GM21717 (cell line): ENCODE measurements at regions not wholly inside any gene's neighbourhood (a gene's known extent, or its start where the extent isn't known, plus 50 kb on each side); places are given as distances from the start of the nearest gene placed in this dataset.
"Not testable (repeated sequence)": the region's sequence is repeated elsewhere in the genome, so short reads cannot be mapped to it uniquely, and the experiment has no call there.

Experiments used
- ATAC-seq: cut with Tn5 transposase; IDR thresholded peaks from one replicate; pipeline ENCODE4 v1.9.1; 2021; ENCODE audit warnings: mild to moderate bottlenecking, moderate library complexity; ENCODE audit not compliant: unreplicated experiment

DNA sequence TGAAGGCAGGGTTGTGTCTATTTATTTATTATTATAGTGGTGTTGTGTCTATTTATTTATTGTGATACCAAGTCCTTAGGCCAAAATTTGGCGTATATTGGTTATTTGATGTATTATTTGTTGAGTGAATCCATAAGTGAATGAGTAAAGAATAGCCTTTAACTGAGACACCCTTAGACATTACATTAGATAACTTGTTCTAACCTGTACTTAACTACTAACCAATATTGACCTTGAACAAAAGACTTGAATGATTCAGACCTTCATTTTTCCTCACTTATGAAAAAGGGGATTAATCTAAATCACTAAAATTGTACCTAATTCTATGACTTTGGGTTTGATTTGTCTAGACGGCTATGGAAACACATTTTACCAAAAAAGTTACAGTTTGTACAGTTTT, 370.5 kb downstream of the JRKL start:
- no peak for ATAC-seq

DNA sequence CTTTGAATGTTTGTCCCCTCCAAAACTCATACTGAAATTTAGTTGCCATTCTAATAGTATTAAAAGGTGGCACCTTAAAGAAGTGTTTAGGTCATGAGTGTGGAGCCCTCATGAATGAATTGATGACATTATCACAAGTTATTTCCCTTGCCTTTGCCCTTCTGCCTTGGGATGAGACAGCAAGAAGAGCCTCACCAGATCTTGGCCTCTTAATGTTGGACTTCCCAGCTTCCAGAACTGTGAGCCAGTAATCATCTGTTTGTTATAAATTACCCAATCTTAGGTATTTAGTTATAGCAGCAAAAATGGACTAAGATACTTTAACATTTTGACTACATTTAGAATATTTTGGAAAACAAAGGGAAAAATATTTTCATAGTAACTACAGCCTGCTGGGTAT, 371.0 kb downstream of the JRKL start:
- no peak for ATAC-seq

DNA sequence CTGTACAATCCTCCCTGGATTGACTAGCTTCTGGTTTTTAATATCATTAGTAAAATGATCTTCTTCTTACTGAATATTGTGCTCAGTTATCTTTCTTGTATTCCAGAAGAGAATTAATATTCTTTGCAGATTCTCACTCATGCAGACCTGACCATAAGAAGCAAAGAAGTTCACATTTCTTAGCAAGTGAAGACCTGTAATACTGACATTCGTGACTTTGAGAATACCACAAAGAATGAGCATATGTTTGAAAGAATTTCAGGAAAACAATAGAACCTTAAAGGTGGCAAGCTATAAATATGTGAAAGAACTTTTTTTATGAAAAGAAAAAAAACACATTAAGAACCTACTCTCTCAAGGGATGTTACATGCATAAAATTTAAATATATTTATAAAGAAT, 371.6 kb downstream of the JRKL start:
- ATAC-seq, result no peak

DNA sequence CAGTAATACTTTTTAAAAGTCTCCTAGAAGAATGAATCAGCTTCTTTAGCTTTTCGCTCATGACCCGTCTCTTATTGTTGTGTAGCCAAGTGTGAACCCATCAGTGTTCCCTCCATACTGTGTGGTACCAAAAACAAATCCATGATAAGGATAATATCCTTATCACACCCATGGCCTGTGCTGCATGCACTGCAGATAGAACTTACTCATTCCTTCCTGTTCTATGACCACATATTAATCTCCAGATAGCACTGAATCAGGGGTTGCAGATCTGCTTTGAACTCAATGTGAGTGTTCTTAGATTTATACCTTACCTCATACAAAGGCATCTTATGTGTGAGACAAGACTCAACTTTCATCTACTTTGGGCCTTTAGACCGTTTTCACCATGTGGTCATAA, 373.4 kb downstream of the JRKL start:
- ATAC-seq, result no peak

DNA sequence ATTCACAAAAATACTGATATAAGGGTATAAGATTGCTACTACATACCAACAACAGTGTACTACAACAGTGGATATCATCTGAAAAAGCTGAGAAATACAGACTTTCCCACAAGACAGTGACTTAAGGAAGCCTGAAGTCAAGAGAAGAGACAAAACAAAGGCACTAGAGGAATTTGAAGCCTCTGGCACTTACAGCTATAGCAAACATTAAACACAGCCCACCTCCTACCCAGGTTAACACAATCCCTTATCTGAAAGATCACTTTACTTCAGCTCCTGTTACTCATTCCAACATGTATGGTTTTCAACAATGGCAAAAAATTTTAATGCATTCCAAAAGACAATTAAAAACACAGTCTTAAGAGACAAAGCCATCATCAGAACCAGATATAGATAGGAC, 388.5 kb downstream of the JRKL start:
- no peak for ATAC-seq

DNA sequence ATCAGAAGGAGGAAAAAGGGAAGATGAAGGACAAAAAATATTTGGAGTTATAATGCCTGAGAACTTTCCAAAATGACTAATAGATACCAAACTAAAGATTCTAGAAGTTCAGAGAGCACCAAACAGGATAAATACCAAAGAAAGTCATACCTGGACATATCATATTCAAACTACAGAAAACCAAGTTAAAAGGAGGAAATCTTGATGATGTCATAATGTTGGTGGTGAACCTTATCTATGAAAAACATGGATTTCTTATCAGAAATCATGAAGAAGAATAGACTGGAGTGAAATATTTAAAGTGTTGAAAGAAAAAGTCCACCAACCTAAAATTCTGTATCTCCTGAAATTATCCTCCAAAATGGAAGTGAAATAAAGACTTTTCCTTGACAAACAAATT, 389.2 kb downstream of the JRKL start:
- no peak for ATAC-seq

DNA sequence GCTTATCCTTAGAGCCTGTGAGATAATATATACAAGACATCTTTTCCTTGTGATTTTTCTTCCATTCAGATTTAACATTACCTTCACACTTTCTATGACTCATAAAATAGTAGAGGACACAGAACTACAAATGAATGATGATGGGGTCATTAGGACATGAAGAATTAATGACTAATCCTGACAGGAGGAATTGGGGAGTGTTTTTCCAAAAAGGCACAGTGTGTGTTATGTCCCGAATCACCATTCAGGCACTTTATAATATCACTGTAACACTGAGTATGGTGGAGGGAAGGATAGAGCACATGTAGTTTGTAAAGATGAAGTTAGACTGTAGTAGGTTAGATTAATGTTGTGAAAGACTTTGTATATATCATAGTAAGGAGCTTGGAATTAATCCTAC, 391.3 kb downstream of the JRKL start:
- no peak for ATAC-seq

DNA sequence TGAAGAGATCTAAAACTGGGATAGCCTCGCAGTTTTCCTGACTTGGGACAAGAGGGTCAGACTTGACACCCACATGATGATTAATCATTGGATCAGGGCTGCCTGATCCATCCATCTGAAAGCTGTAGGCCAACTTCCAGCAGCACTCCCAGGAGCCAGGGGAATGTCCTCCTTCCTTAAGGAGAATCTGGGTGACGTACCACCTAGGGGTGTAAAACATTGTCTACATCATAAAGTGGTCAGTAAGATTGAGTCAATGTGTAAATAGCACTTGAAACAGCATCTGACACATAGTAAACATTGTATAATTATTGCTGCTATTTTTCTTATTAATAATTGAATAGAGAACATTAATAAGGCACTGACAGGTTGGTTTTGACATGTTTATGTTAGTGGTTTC, 392.8 kb downstream of the JRKL start:
- ATAC-seq, result no peak

DNA sequence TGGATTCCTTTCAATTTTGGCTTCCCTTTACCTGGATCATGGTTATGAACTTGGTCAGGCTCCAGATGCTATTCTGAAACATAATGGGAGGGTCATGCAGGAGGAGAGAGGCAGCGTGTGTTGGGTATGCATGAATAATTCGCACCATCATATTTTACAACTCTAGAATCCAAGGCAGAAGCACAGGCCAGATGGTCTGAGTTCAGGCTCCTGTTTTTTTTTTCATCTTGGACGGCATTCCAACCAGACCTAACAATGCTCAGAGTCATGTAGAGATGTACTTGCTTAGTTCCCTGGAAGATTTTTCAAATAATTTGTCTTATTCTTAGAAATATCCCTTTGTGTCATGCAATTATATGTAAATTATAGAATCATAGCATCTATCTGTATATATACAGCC, 393.5 kb downstream of the JRKL start:
- no peak for ATAC-seq

DNA sequence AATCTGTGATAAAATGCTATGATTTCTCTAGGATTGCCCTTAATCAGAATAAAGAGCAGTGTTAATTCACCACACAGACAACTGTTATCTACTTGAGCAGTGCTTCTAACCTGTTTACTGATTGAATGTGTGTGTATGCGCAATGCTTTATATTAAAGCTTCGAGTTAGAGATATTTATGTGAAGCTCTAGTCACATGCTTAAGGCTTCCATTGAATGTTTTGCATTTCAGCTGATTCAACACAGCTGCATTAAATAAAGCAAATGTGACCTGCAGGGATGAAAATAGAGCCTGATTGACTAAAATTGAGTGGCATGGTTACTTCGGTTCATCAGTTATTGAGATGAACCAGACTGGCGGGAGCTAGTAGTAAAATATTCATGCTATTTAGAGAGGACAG, 395.3 kb downstream of the JRKL start:
- ATAC-seq, result no peak

DNA sequence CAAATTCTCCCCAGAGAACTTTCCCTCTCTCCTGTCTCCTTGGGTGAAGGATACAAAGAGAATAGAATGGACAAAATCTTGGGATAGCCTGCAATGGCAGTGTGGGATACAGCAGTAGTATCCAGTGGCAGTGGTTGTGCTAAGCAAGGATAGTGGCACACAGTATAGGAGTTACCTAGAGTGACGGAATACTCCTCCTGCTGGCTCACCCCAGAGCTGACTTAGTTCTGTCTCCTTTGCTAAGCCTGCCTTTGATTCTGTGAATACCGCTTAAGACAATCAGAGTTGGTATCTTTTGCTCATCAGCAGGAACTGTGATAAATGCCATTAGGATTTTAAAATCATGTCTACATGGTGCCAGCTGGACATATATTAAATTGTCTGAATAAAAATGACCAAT, 404.3 kb downstream of the JRKL start:
- ATAC-seq, result no peak

DNA sequence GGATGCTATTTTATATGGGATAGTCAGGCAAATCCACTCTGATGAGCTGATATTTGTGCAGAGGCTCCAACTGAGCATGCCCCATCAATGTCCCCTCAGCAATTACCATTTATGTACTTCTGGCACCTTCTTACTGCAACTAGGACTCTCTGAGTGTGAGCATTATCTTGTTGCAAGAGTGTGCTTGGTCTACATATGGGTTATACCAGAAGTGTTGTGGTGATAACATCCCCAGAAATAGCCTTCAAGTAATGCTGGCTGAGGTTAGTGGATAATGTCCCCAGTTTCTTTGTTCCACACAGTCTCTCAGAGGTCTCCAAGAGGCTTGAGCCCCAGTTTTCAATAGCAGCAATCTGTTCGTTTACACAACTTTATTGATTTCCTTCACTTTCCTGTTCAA, 408.6 kb downstream of the JRKL start:
- ATAC-seq, result no peak

DNA sequence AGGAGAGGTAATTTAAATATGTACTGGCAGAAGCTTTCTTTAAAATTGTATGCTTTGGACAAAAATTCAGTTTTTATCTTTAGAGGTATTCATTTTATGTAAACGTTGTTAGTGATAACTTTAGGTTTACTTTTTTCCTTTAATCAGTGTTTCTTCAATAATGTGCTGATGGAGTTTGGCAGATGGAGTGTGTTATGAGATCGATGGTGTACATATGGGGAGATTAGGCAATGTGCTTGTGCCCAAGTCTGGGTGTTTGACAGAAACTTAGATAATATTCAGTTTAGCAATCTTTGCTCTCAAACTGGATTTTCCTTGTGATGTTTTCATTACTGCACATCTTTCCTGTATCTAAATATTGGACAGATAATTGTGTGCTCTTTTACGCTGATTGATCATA, 425.4 kb downstream of the JRKL start:
- no peak for ATAC-seq

DNA sequence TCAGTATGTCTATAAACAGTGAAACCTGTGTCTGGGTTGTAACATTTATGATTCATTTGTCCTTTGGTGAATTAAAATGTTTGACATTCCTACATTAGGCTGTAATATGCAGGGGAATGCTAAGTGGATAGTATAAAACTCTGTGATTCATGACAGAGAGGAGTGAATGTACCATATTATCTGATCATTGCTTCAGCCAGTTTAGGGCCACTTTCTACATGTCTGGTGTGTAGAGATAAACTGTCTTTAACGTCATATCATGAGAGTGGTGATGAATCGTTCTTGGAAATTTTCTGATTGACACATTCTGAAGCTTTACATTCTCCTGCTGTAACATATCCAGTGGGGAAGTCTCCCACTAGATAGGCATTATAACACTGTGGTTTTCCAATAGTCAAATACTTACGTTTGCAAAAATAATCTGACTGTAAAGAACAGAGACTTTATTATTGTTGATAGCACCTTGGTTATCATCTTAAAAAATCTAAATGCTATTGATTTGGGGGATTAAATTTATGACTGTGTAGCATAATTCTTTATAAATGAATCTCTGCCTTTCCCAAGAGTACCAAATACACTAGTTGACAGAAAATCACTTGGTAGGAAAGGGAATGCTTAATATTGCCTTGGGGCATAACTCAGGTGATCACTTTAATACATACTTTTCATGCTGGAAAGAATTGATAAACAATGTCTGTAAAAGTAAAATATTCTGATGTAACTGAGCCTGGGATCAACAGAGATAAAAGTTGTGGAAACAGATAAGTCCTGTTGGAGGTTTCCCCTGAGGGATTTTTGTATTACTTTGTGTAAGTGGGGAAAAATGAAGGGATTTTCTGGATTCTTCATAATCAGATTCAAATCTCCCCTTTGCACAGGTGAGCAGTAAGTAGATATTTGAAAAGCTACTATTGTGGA, 427.9 kb downstream of the JRKL start:
- ATAC-seq, result no peak

DNA sequence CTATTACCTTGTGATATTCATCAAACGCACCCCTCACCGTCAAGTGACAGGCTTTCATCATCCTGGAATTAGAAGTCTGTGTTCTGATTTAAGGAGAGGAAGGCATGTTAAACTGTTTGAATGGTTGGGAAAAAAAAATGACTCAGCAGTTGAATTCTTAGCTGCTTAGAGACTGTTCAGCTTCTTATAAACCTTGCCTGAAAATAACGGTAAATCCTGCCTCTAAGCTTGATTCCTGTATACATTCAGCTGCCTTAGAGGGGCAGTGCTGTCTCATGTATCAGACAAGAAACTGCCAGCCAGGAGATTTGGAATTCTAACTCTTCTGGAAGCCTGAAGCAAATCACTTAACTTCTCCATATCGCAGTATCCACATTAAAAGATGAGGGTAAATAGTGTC, 437.4 kb downstream of the JRKL start:
- no peak for ATAC-seq

DNA sequence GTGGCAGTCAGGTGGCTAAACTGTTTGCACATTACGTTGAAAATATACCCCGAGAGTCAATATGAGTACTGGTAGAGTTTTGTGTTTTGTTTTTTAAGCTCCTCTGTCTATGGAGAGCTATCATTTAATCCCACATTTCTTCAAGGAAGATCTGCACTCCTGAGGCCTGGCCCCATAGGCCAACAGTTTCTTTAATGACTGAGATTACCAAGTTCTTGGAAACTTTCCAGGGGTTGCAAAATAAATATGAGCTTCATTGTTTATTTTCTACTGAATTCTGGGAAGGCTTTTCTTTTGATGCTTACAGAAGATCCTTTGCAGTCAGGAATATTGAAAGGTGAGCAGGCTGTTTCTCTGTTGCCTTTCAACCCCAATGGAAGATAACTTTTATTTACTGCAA, 452.0 kb downstream of the JRKL start:
- ATAC-seq, result no peak

DNA sequence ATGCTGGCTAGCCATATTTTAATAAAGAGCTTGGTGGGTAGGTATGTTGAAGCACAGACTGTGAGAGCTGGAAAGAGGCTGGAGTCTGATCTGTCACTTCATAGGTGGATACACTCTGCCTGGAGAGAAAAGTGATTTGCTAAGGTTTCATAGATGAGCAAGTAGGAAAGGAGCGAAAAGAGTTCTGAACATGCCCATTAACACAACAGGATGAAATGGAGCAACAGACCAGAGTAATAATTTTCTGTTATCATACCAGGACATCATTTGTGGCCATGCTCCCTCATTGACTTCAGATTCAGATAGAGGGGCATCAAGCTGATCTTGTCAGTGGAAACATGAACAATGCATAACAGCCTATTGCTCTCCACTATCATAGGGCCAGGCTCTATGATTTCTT, 452.9 kb downstream of the JRKL start:
- no peak for ATAC-seq

DNA sequence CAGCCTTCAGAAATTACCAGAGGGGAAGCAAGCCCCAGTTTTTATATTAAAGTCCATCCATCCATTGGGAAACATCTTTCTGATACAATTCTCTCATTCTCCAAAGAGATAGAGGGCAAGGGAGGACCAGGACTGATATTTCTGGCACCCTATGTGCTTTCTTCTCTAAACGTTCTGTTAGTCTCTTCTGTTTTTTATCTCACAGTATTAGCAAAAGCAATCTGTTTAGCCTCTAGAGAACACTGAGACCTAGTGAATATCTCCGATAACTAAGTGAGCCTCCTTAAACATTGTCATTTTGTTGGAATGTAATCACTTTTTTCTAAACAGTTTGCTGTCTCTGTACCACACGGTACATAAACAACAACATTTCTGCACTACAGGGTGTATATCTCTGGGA, 464.6 kb downstream of the JRKL start:
- no peak for ATAC-seq

DNA sequence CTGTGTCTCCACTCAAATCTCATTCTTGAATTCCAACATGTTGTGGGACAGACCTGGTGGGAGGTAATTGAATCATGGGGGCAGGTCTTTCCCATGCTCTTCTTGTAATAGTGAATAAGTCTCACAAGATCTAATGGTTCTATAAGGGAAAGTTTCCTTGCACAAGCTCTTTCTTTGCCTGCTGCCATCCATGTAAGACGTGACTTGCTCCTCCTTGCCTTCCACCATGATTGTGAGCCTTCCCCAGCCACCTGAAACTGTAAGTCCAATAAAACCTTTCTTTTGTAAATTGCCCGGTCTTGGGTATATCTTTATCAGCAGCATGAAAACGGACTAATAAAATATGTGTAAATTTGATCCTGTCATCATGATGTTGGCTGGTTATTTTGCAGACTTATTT, 471.9 kb downstream of the JRKL start:
- not testable (repeated sequence) for ATAC-seq

DNA sequence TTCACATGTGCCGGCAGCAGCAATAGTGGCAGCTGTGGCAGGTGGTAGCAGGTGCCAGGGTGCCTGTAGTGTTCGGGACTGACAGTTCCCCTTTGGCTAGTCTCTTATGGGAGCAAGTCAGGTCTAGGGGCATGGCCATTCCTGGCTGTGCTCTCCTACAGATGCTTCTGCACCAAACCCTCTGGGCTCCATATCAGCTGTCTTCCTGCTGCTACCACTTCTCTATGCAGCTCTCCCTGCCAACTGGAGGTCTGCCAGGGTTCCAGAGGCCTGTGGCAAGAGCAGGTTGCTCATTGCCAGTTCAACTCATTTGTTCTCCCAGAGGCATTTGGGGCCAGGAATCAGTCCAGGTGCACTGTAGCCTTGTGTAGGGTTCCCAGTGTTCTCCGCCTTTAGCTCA, 473.7 kb downstream of the JRKL start:
- no peak for ATAC-seq

DNA sequence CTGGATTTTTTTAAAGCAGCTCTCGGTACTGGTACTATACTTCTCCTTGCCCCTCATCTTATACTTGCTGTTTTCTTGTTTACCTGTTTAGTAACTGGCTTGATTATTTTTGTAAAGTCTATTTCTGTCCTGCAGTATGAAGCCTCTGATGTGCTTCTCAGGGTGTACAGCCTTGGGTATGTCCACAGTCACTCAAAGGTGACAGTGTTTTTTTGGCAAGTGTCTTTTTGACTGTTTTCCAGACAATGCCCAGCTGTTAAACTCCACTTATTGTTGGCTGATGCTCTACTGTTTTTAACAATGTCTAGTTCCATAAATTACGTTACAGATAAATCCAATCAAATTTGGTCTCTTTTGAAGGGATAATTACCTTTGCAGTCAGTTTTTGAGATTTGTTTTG, 475.2 kb downstream of the JRKL start:
- ATAC-seq, result no peak

DNA sequence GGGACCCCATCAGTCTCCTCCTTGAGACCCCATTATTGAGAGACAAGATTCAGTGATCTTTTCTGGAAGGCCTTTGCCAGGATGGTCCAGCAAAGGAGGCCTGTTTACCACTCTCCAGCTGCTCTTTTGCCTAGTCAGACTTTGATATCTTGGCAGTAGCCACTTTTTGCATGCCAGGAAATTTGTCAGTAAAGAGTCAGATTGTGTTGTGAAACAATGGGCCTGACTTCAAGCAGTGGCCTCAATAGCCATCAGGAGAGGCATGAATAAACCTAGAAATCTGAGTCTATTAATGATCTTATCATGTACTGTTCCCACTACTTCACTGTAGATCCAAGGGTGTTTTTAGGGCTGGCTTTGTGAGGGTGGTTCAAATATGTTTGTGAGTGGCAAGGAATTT, 479.4 kb downstream of the JRKL start:
- no peak for ATAC-seq

DNA sequence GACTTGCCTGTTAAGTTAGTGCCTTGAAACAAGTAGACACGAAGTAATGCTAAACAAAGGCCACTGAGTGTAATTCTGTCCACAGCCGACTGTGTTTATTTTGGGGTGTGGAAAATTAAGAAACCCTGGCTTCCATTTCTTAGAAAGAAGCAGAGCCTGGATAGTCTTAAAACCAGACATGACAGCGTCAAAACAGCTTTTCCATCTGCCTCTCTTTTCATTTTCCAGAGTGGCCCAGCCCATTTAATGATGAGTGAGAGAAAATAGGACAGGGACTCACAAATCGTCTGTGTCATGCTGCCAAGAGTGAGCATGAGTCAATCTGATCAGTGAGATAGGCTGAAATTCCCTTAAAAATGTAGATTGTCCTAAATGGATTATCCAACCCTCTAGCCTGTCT, 485.9 kb downstream of the JRKL start:
- ATAC-seq, result no peak
